ENCODE measurements at regions not wholly inside any gene's neighbourhood (a gene's known extent, or its start where the extent isn't known, plus 50 kb on each side); places are given as distances from the start of the nearest gene placed in this dataset.

GRCh38 chr4:1539859-1540600 lies 133.8 kb upstream of the NKX1-1 start:
- Histone ChIP-seq H3K9me3 (ENCODE audit: insufficient read depth, low read depth, low read length) (no peaks in the 10 kb centered on the region), H3K36me3 (ENCODE audit: insufficient read depth, low read length) (no peaks in the 10 kb centered on the region), H3K4me3 (ENCODE audit: low read length) (no peak overlapping the region), H3K27me3 (ENCODE audit: insufficient read depth, low read length) (no peaks in the 10 kb centered on the region), H3K27ac (ENCODE audit: low read depth, low read length) (no peak overlapping the region), H3K4me1 (ENCODE audit: insufficient read depth, low read length) (no peaks in the 10 kb centered on the region), H3K9ac (ENCODE audit: low read depth, low read length) (no peak overlapping the region)
- WGBS = 92% methylated on average over 45 of the region's 45 CpGs

GRCh38 chr4:1538941-1539772 lies 132.9 kb upstream of the NKX1-1 start:
- H3K27ac ChIP-seq (ENCODE audit: low read depth, low read length) = no peak overlapping the region
- no peak overlapping the region for H3K9ac ChIP-seq (ENCODE audit: low read depth, low read length)
- no peaks in the 10 kb centered on the region for H3K27me3 ChIP-seq (ENCODE audit: insufficient read depth, low read length)
- no peak overlapping the region for H3K4me3 ChIP-seq (ENCODE audit: low read length)
- H3K36me3 ChIP-seq (ENCODE audit: insufficient read depth, low read length) = no peaks in the 10 kb centered on the region
- WGBS = 90% methylated on average over 23 of the region's 23 CpGs
- H3K9me3 ChIP-seq (ENCODE audit: insufficient read depth, low read depth, low read length) = no peaks in the 10 kb centered on the region
- no peaks in the 10 kb centered on the region for H3K4me1 ChIP-seq (ENCODE audit: insufficient read depth, low read length)

GRCh38 chr4:1538096-1538410 lies 131.8 kb upstream of the NKX1-1 start:
- H3K9me3 ChIP-seq (ENCODE audit: insufficient read depth, low read depth, low read length) = no peaks in the 10 kb centered on the region
- H3K4me1 ChIP-seq (ENCODE audit: insufficient read depth, low read length) = no peaks in the 10 kb centered on the region
- no peaks in the 10 kb centered on the region for H3K36me3 ChIP-seq (ENCODE audit: insufficient read depth, low read length)
- H3K27me3 ChIP-seq (ENCODE audit: insufficient read depth, low read length) = no peaks in the 10 kb centered on the region
- WGBS = 92% methylated on average over 3 of the region's 9 CpGs
- H3K4me3 ChIP-seq (ENCODE audit: low read length) = no peak overlapping the region
- no peak overlapping the region for H3K27ac ChIP-seq (ENCODE audit: low read depth, low read length)
- no peak overlapping the region for H3K9ac ChIP-seq (ENCODE audit: low read depth, low read length)

- H3K4me1 ChIP-seq (ENCODE audit: insufficient read depth, low read length) = no peaks in the 10 kb centered on the region
- H3K36me3 ChIP-seq (ENCODE audit: insufficient read depth, low read length) = no peaks in the 10 kb centered on the region
- H3K4me3 ChIP-seq (ENCODE audit: low read length) = no peak overlapping the region
- WGBS = 94% methylated on average over 11 of the region's 11 CpGs
- H3K9ac ChIP-seq (ENCODE audit: low read depth, low read length) = no peak overlapping the region
- no peak overlapping the region for H3K27ac ChIP-seq (ENCODE audit: low read depth, low read length)
- no peaks in the 10 kb centered on the region for H3K27me3 ChIP-seq (ENCODE audit: insufficient read depth, low read length)
- H3K9me3 ChIP-seq (ENCODE audit: insufficient read depth, low read depth, low read length) = no peaks in the 10 kb centered on the region
Measured at GRCh38 chr4:1537410-1538095, 131.3 kb upstream of the NKX1-1 start.

- no peaks in the 10 kb centered on the region for H3K9me3 ChIP-seq (ENCODE audit: insufficient read depth, low read depth, low read length)
- H3K4me1 ChIP-seq (ENCODE audit: insufficient read depth, low read length) = no peaks in the 10 kb centered on the region
- WGBS = 94% methylated on average over 42 of the region's 42 CpGs
- no peak overlapping the region for H3K27ac ChIP-seq (ENCODE audit: low read depth, low read length)
- H3K4me3 ChIP-seq (ENCODE audit: low read length) = no peak overlapping the region
- H3K9ac ChIP-seq (ENCODE audit: low read depth, low read length) = no peak overlapping the region
- H3K36me3 ChIP-seq (ENCODE audit: insufficient read depth, low read length) = no peaks in the 10 kb centered on the region
- no peaks in the 10 kb centered on the region for H3K27me3 ChIP-seq (ENCODE audit: insufficient read depth, low read length)
Measured at GRCh38 chr4:1536579-1537409, 130.6 kb upstream of the NKX1-1 start.

- H3K36me3 ChIP-seq (ENCODE audit: insufficient read depth, low read length) = no peaks in the 10 kb centered on the region
- H3K27me3 ChIP-seq (ENCODE audit: insufficient read depth, low read length) = no peaks in the 10 kb centered on the region
- no peak overlapping the region for H3K27ac ChIP-seq (ENCODE audit: low read depth, low read length)
- 92% methylated on average over 31 of the region's 31 CpGs for WGBS
- no peaks in the 10 kb centered on the region for H3K9me3 ChIP-seq (ENCODE audit: insufficient read depth, low read depth, low read length)
- no peak overlapping the region for H3K9ac ChIP-seq (ENCODE audit: low read depth, low read length)
- no peak overlapping the region for H3K4me3 ChIP-seq (ENCODE audit: low read length)
- H3K4me1 ChIP-seq (ENCODE audit: insufficient read depth, low read length) = no peaks in the 10 kb centered on the region
Measured at GRCh38 chr4:1535926-1536578, 129.8 kb upstream of the NKX1-1 start.

GRCh38 chr4:1534876-1535526 lies 128.8 kb upstream of the NKX1-1 start:
- Histone ChIP-seq H3K27ac (ENCODE audit: low read depth, low read length) (no peak overlapping the region), H3K36me3 (ENCODE audit: insufficient read depth, low read length) (no peaks in the 10 kb centered on the region), H3K9ac (ENCODE audit: low read depth, low read length) (no peak overlapping the region), H3K4me1 (ENCODE audit: insufficient read depth, low read length) (no peaks in the 10 kb centered on the region), H3K9me3 (ENCODE audit: insufficient read depth, low read depth, low read length) (no peaks in the 10 kb centered on the region), H3K27me3 (ENCODE audit: insufficient read depth, low read length) (no peaks in the 10 kb centered on the region), H3K4me3 (ENCODE audit: low read length) (no peak overlapping the region)
- 97% methylated on average over 30 of the region's 30 CpGs for WGBS

GRCh38 chr4:1534095-1534872 lies 128.0 kb upstream of the NKX1-1 start:
- WGBS = 94% methylated on average over 18 of the region's 18 CpGs

GRCh38 chr4:1533501-1534064 lies 127.3 kb upstream of the NKX1-1 start:
- Histone ChIP-seq H3K36me3 (ENCODE audit: insufficient read depth, low read length) (no peaks in the 10 kb centered on the region), H3K27me3 (ENCODE audit: insufficient read depth, low read length) (peaks cover 7% of the 10 kb centered on the region; the same call in 1 of the 2 replicates), H3K27ac (ENCODE audit: low read depth, low read length) (no peak overlapping the region), H3K9me3 (ENCODE audit: insufficient read depth, low read depth, low read length) (no peaks in the 10 kb centered on the region), H3K4me3 (ENCODE audit: low read length) (no peak overlapping the region), H3K4me1 (ENCODE audit: insufficient read depth, low read length) (no peaks in the 10 kb centered on the region), H3K9ac (ENCODE audit: low read depth, low read length) (no peak overlapping the region)
- 94% methylated on average over 36 of the region's 36 CpGs for WGBS

More at GRCh38 chr4:1534095-1534872, 128.0 kb upstream of the NKX1-1 start:
- Histone ChIP-seq H3K36me3 (ENCODE audit: insufficient read depth, low read length) (no peaks in the 10 kb centered on the region), H3K4me1 (ENCODE audit: insufficient read depth, low read length) (no peaks in the 10 kb centered on the region), H3K9me3 (ENCODE audit: insufficient read depth, low read depth, low read length) (no peaks in the 10 kb centered on the region), H3K4me3 (ENCODE audit: low read length) (no peak overlapping the region), H3K9ac (ENCODE audit: low read depth, low read length) (no peak overlapping the region), H3K27ac (ENCODE audit: low read depth, low read length) (no peak overlapping the region), H3K27me3 (ENCODE audit: insufficient read depth, low read length) (0 out of 2 replicates have a peak, but pooled peaks cover 3% of the 10 kb centered on the region)

All from HUES64 (cell line).